ENCODE measurements at regions not wholly inside any gene's neighbourhood (a gene's known extent, or its start where the extent isn't known, plus 50 kb on each side); places are given as distances from the start of the nearest gene placed in this dataset.

DNA sequence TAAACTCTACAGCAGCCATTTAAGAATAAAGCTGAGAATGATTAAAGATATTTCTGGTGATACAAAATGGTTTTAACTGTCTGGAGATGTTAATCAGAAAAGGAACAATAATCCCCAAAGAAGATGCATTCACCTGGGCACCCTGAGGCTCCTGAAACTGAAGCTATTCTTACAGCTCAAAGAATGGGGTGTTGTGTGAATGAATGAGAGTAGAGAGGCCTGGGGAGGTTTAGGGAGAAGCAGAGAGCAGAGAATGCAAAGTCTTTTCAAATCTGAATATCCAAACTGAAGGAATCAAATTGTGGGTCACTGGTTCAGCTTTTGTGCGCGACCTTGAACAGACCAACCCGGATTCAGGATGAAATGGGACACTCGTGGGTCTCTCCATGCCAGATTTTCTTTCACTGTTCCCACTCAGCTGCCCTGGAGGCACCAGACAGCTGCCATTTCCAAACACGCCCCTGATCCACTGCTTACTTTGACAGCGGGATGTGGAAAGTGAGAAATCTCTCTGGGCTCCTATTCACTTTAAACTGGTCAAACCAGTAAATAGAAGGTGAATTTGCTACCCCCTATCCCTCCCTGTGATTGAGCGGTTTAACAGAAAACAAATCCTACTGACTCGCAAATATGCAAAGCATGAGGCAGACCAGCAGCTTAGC, 485.5 kb upstream of the THBS1 start:
- FAIRE-seq = no peak

DNA sequence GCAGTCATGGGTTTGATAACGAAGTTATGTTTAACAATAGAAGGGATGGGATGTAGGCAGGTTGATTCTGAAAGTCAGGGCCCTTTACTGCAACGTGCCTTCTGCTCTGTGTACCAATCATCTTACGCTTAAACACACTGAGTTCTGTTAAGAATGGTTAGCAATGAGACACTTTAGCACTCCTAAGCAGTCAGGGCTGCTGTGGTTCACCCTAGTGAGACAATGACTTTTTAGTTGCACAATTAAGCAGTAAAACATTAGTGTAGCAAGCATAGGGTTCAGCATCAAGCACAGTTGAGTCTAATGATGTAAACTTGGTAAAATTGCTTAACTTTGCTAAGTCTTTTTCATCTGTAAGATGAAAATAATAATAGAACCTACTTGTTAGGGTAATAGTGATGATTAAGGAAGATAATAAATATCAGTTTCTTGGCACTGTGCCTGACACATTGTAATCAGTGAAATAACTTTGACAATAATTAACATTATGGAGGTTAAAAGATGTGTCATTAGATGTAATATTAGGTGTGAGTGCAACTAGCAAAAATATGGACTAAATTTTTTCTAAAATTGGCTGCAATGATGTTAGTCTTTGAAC, 484.2 kb upstream of the THBS1 start:
- no peak for FAIRE-seq

DNA sequence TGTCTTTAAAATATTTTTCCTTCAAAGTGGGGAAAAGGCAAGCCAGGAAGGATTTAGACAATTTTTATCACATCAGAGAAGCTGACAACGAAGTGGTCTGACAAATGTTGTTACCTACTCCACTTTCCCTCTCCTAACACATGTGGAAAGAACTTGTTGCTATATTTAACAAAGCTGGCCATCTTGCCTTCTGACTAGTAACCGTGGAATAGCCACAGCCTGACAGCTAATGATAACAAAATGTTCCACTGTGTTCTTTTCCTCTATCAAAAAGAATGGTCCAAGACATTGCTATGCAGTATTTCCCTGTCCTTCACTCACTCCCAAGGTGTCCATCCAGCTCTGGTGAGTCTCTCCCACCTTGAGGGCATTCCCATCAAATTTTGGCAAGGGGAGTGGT, 481.4 kb upstream of the THBS1 start:
- no peak for FAIRE-seq

DNA sequence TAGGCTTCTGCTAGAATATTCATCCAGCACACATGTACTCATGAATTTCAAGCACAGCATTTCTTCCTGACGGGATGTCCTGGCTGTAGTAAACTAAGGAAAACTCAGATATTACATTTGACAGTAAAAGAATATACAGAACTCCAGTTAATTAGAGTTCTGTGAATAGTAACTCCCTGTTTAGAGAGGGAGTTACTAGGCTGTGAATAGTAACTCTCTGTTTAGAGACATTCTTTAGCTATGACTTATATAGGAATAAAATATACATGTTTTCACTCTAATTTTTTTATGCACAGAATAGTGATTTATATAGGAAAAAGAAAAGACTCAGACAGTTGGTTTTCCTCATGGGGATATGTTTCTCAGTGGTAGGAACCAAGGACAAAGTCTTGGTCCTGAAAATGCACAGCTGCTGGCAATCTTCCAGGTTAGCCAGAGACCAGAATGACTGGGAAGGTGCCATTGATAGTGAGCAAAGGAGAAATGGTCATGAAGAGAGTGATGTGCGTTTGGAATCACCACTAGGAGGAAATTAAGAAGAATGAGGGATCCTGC, 480.7 kb upstream of the THBS1 start:
- no peak for FAIRE-seq

DNA sequence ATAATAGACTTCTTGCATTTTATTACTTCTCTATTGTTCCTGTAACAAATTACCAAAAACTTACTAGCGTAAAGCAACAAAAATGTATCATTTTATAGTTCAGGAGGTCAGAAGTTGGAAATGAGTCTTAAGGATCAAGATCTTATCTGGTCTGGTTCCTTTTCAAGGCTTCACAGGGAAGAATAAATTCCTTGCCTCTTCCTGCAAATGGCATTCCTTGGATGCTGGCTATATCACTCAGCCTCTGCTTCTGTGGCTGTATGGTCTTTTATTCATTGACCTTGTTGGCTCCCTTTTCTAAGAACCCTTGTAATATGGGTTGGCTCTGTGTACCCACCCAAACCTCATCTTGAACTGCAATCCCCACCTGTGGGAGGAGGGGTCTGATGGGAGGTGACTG, 478.4 kb upstream of the THBS1 start:
- no peak for FAIRE-seq

DNA sequence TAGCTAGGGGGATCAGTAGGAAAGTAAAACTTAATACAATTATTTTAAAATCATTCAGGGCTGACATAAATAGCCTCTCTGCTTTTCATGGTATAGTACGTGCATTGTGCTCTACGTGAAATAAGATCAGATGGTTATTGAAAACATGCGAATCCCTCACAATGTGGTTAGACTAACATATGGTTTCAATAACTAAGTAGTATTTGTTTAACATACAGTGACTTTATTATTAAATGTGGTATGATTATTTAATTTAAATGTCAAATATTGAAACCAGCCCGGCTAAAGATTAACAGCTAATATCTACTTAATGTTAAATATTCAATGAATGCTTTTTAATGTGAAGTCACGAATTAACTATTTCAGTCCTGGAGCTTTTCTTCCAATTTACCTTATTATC, 473.9 kb upstream of the THBS1 start:
- FAIRE-seq = no peak

DNA sequence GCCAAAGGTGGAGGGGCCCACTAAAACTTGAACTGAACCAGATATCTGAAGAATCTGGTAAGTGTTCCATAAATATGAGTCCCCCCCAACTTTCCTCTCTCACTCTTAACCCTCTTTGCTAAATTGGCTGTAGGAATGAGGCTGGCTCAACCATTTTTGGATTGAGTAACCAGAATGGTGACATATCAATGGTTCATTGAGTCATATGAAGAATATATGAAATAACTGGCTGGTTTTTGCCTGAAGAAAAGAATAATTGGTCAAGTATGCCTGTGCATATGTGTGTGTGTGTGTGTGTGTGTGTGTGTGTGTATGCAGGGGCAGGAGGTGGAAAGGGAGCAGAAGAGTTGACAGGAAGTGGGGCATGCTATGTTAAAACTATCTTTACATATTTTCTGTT, 472.9 kb upstream of the THBS1 start:
- FAIRE-seq = no peak

DNA sequence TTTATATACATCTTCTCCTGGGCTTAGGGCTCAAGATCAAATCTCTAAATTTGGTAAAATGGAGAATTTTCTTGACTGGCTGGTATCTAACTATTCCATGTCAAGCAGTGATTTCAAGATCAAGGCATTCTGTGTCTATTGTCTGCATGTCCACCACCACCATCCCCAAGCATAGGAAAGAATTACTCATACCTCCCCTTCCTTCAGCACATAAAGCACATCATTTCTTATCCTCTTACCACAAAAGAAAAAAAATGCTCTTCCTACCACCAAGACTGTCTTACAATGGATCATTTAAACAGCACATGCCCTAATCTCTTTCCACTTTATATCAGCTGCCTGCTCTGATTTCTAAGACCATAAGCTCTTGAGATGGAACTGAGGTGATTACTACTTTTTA, 470.5 kb upstream of the THBS1 start:
- FAIRE-seq = no peak

DNA sequence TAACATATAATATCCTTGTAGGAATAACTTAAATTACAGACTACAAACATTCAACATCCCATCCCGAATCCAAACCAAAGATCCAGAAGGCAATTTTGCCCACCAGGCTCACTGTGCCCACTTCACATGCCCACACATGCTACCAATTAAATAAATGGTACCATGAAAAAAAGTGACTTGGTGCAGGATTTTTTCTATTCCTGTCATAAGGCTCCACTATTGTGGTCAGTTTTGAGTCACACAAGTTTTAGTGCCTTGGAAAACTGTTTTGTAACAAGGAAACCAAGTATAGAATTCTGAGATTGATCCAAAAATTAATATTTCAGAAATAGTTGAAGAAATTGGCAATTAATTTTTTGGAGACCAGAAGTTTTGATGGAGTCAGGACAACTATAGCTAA, 470.1 kb upstream of the THBS1 start:
- FAIRE-seq = no peak

DNA sequence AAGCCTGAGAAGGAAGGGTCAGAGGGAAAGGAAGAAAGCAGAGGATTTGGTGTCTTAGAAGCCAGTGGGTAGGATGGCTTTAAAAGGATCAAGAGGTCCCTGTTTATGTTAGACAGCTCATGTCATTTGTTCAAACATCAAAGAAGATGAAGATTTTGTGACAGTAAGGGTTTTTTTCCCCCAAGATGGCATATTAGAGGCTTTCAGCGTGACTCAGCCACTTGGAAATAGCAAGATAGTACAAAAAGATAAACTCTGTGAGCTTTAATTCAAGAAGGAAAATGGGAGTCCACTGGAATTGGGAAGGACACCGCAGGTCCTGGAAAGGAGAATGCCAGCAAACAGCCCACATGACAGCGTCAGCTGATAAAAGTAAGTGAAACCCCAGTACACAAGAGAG, 467.1 kb upstream of the THBS1 start:
- FAIRE-seq = no peak

DNA sequence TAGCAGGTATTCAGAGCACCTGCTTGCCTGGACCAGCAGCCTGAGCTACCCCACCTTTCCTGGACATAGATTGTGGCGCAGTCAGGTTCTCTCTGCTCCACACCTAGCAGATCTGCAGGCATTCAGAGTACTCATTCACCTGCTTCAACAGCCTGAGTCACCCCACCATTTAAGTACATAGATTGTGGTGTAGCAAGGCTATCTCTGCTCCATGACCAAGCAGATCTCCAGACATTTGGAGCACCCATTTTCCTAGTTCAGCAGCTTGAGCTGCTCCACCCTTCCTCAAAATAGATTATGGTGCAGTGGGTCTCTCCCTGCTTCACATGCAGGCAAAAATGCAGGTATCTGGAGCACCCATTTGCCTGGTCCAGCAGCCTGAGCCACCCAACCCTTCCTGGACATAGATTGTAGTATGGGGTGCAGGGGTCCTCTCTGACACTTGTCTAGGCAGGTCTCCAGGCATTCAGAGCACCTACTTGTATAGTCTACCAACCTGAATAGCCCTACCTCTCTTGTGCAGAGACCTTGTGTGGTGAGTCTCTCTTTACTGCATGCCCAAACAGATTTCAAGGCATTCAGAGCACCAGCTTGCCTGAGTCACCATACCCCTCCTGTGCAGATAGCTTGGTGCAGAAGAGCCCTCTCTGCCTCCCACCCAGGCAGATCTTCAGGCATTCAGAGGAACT, 466.0 kb upstream of the THBS1 start:
- FAIRE-seq = no peak

DNA sequence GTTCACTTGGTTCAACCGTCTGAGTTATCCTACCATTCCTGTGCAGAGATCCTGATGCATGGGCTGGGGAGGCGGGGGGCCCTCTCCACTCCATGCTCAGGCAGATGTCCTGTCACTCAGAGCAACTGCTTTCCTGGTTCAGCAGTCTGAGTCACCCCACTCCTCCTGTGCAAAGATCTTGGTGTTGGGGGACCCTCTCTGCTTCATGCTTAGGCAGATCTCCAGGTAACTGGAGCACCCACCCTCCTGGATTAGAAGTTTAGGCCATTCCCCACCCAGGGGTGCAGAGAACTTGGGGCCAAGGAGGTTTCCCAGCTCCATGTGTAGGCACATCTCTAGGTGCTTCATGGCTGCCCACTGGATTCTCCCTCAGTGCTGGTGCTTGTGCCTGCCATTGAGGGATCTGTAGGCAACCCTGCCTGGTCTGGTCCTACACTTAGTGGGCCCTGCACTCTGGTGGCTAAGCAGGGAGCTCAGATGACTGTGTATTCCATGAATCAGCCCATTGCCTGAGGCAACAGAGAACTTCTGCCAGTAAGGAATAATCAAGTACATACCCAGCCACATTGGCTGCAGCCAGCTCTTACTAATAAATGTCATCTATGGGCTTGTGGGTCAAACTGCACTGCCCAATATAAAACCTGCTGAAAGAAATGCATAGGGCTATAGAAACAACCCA, 465.4 kb upstream of the THBS1 start:
- no peak for FAIRE-seq

DNA sequence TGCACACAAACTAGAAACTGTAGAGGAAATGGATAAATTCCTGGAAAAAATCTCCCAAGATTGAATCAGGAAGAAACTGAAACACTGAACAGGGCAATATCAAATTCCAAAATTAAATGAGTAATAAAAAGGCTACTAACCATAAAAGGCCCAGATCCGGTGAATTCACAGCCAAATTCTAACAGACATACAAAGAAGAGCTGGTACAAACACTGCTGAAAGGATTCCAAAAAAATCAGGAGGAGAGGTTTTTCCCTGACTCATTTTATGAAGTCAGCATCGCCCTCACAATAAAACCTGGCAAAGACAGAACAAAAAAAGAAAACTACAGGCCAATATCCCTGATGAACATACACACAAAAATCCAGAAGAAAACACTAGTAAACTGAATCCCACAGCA, 462.4 kb upstream of the THBS1 start:
- FAIRE-seq = no peak

DNA sequence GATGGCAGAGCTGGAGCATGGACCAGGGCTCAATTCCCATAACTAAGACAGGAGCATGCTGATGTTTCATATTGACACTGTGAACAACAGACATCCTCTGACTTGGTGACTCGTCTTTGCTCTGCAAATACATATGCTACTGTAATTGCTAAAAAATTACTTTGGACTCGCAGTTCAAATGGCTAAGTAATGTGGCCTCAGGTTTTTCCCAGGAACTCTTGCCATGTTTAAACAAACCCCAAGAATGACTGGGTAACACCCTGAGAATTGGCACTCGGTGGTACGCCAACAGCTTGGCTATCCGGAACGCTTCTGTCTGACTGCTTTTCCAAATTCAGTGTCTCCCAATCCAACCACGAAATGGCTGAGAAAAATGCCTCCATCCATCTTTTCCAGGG, 456.7 kb upstream of the THBS1 start:
- FAIRE-seq = no peak

DNA sequence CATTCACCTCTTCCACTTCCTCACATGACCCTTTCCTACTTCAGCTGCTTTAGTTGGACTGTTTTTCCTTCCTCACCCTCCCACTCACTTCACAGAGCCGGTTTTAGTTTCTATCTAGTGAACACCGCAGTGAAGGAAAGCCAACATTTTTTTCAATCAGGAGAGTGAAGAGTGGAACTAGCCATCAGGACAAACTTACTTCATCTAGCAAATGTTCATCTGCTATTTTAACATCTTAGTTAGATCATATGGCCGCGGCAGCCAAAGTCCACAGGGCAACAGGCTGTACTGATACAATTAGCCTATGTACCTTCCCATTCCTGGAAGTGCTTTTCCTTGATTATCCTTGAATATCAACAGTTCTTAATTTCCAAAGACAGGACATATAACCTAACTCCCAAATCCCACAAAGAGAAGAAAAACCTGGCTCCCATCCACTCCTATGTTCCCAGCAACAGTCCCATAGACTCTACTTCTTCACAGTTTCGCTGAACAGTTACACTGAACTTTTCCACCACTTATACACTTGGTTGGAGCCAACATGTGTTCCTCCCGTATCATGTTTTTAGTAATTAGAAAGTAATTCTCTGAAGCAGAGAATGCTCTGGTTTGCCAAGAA, 456.2 kb upstream of the THBS1 start:
- FAIRE-seq = no peak

DNA sequence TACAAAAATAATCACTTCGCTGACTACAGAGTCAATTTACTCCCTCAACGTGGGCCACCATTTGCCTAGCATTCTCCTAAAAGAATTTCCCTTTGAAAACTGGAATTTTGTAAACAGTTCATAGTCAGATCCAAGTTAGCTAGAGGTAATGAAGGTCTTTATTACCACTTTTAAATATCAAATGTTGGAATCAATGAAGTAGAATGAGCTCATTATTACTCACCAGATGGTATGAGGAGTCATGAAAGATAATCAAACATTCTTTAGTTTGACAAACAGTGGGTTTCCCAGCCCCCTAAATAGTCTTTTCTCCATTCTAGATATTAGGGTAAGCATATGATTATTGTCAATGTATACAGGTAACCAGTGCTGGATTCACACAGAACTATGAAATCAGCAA, 455.7 kb upstream of the THBS1 start:
- no peak for FAIRE-seq

DNA sequence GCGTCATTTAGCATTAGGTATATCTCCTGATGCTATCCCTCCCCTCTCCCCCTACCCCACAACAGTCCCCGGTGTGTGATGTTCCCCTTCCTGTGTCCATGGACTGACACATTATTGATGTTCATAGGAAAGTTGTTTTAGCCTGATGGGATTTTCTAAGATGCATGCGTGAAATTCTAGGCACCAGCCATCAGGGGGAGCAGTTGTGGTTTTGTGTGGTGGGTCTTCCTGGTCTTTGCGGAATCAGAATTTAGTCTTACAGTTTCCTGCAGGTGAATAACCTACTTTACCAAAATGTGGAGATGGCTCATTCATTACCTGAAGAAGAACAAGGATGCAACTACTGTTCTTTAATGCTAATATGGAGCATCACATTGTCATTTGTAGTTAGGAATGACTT, 455.0 kb upstream of the THBS1 start:
- FAIRE-seq = no peak

DNA sequence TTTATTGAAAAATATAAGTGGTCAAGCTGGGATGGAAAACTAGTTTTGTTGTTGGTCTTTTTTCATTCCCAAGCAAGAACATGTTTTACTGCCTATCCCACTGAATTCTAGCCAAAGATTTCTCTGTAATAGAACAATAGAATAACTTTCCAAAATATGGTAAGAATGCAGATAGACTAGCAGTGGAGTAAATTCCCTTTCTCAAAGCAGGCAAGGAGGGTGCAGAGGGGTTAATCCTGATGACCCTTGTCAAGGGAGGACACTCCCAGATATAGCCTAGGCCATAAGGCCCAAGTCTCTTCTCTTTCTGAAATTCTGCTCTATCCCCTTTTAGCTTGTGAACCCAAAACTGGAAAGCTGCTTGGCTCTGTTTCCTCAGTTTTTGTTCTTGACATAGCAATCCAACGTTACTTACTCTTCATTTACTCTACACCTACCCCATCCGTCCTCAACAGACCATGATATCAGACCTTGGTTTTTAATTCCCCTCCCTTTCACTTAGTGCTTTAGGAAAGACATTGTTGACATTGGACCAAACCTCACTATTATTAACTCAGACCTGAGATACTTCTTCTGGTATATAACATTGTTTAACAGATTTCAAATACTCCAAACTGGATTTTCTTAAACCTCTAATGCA, 453.6 kb upstream of the THBS1 start:
- FAIRE-seq = no peak

DNA sequence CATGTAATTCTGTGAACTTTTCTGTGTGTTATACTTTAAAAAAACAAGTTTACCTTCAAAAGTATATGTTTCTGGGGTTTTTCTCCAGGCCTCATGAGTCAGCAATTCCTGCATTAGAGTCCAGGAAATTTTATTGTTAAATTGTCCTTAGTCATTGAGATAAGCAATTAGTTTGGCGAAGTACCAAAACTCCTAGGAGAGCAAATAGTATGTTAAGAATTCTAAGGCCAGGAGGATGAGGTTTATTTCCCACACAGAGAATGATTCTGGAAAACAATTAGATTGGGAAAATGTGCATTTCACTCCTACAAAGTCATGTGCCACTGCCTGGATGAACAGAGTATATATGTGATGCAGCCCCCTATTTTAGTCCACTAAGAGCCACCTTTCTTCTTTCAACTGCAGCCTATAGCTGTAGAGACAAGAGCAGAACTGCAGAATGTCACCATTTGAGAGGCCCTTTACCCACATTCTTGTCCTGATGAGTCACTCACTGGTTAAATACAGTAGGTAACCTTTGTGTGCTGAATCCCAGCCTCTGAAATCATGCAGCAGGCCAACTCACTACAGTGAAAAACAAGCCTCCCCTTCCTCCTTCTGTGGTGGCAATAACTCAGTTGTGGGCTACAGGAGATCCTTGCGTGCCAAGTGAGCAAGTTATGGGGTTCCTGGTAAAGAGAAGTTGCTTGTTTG, 452.8 kb upstream of the THBS1 start:
- FAIRE-seq = no peak

DNA sequence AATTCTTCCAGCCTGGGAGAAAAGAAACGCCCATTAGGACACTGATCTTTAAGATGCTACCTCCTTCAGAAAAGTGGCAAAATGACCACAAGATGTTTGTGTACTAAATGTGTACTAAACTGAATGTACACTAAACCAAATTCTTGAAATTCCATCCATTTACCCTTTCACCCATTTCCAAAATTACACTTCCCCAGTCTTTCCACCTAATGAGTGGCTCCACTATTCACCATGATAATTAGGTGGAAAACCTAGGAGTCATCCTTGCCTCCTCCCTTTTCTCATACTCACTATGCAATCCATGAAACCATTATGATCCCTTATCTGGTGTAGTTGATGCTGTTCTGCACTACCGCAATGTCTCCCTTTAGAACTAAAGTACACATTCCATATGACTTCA, 452.1 kb upstream of the THBS1 start:
- no peak for FAIRE-seq

DNA sequence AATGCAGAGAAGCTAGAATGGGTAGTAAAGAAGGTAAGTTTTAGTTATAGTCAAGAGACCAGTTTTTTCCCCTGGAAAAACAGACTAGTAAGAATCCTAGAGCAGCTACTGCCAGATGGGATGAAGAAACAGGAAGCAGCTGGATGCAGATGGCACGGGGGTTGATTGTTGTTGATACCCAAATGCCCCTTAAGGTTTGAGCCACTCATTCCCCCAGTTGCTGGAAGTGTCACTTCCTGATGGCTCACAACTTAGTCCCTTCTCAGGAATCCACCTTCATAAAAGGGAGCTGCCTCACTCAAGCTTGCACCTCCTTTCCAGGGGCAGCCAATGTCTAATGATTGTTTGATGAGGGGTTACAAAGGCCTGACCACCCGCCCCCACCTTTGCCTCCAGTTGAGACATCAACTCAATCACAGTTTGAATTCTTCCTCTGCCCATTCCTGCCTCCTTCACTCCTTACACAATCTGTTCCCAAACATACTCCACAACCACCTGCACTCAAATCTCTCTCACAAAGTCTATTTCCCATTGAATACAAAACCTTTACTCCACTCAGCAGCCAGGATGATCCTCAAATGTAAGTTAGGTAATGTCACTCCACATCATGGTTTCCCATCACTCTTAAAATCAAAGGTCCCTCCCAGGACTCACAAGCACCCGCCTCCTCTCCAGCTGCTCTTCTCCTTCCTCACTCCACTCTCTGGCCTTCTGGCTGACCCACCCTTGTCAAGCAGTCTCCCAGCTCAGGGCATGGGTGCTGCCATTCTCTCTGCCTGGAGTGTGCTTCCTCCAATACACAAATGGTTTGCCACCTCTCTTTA, 450.1 kb upstream of the THBS1 start:
- no peak for FAIRE-seq

Measured in G401.6 (cell line).